GM12878 (cell line): ENCODE measurements at regions not wholly inside any gene's neighbourhood (a gene's known extent, or its start where the extent isn't known, plus 50 kb on each side); places are given as distances from the start of the nearest gene placed in this dataset.

Source experiments
- ATAC-seq: fragments of 200-7000 bp; cut with Tn5 transposase; 3 replicates; pipeline ENCODE4 v1.9.1; 2020; ENCODE audit warnings: mild to moderate bottlenecking, moderate library complexity
- BruUV-seq: library from RNA; stranded (reverse); fragments of 400-500 nt; replicated peaks from 2 replicates; lab custom pipeline; 2021; lab: Mats Ljungman, UMichigan
- CTCF ChIA-PET: fragments of 300-600 bp; sonication (Branson Sonifier 250); formaldehyde crosslinking; extraction: SDS; loops from one replicate; lab custom pipeline; 2021; ENCODE audit warnings: inconsistent platforms; lab: Yijun Ruan, JAX
- POLR2A ChIA-PET: fragments of 350-600 bp; formaldehyde crosslinking; extraction: SDS; loops from one replicate; lab custom pipeline; 2021; ENCODE audit warnings: inconsistent platforms; lab: Charles Lee
- RAD21 ChIA-PET: fragments of 300-600 bp; sonication (Branson Sonifier 250); formaldehyde crosslinking; loops from one replicate; lab custom pipeline; 2023; ENCODE audit warnings: antibody characterized with exemption; ENCODE audit not compliant: unreplicated experiment; lab: Charles Lee
- SMC1A ChIA-PET: fragments of 300-600 bp; sonication (Branson Sonifier 250); formaldehyde crosslinking; loops from one replicate; lab custom pipeline; 2023; ENCODE audit not compliant: unreplicated experiment, uncharacterized antibody; lab: Charles Lee
- DNase-seq: peaks from one replicate; pipeline ENCODE4 v3.0.0-alpha.2; 2011; ENCODE audit warnings: low read depth, low spot score
- FAIRE-seq: peaks from 3 replicates; lab custom pipeline; 2011; peaks lifted over from hg19 to GRCh38; lab: Jason Lieb, UNC
- H2AFZ ChIP-seq: 2 replicates; pipeline ENCODE4 v1.6.0; 2011; ENCODE audit warnings: low read depth, low read length, control low read depth; ENCODE audit not compliant: control insufficient read depth
- H3K27ac ChIP-seq: 2 replicates; pipeline ENCODE4 v1.5.1; 2011; ENCODE audit warnings: control low read depth; ENCODE audit not compliant: control insufficient read depth, insufficient read depth
- H3K27me3 ChIP-seq, 2 experiments: replicated peaks in 1 of 2; 2 replicates each; pipeline versions ENCODE4 v1.6.0 to v1.6.1; 2011; ENCODE audit warnings: low read length in 1 of 2; ENCODE audit not compliant: control insufficient read depth in 2 of 2, insufficient read depth in 2 of 2
- H3K36me3 ChIP-seq, 2 experiments: 2 replicates each; pipeline ENCODE4 v1.5.1; 2011; ENCODE audit warnings: low read length in 1 of 2; ENCODE audit not compliant: control insufficient read depth in 2 of 2, insufficient read depth in 2 of 2
- H3K4me1 ChIP-seq: 2 replicates; pipeline ENCODE4 v1.6.1; 2011; ENCODE audit warnings: mild to moderate bottlenecking, low read length, moderate library complexity, mixed read lengths; ENCODE audit not compliant: control insufficient read depth, insufficient read depth
- H3K4me2 ChIP-seq: 2 replicates; pipeline ENCODE4 v1.6.0; 2011; ENCODE audit warnings: control low read depth; ENCODE audit not compliant: control insufficient read depth, insufficient read depth
- H3K4me3 ChIP-seq: fragments of 200-600 bp; sonication (generic); 2 replicates; pipeline ENCODE4 v1.5.1; 2016
- H3K79me2 ChIP-seq: 2 replicates; pipeline ENCODE4 v1.6.0; 2011; ENCODE audit warnings: low read length; ENCODE audit not compliant: control insufficient read depth, insufficient read depth
- H3K9ac ChIP-seq: 2 replicates; pipeline ENCODE4 v1.8.0; 2011; ENCODE audit warnings: low read length, control low read depth, mixed read lengths; ENCODE audit not compliant: control insufficient read depth, insufficient read depth
- H3K9me3 ChIP-seq: replicated peaks from 3 replicates; pipeline ENCODE4 v1.5.1; 2011; ENCODE audit warnings: mild to moderate bottlenecking, low read length; ENCODE audit not compliant: control insufficient read depth, insufficient read depth
- H4K20me1 ChIP-seq: 2 replicates; pipeline ENCODE4 v1.6.0; 2011; ENCODE audit not compliant: control insufficient read depth, insufficient read depth
- BHLHE40 ChIP-seq, 2 experiments: fragments of 450-650 bp in 1 of 2; IDR thresholded peaks; 2 replicates each; pipeline ENCODE4 v1.6.1; 2011 to 2017; ENCODE audit warnings: low read depth in 2 of 2, borderline replicate concordance in 1 of 2, improper control_type of control experiment in 1 of 2, low read length in 1 of 2, mild to moderate bottlenecking in 1 of 2
- DPF2 ChIP-seq: fragments of 450-650 bp; IDR thresholded peaks from 2 replicates; pipeline ENCODE4 v1.6.1; 2017; ENCODE audit warnings: mild to moderate bottlenecking
- KDM1A ChIP-seq: fragments of 200-600 bp; sonication (generic); IDR thresholded peaks from 2 replicates; pipeline ENCODE4 v1.6.1; 2016; ENCODE audit warnings: borderline replicate concordance
- PKNOX1 ChIP-seq: fragments of 450-650 bp; IDR thresholded peaks from 2 replicates; pipeline ENCODE4 v1.6.1; 2016; ENCODE audit warnings: mild to moderate bottlenecking
- TAF1 ChIP-seq: IDR thresholded peaks from 2 replicates; pipeline ENCODE4 v1.6.1; 2011; ENCODE audit warnings: mild to moderate bottlenecking, low read depth, low read length, borderline replicate concordance
- TARDBP ChIP-seq: IDR thresholded peaks from 2 replicates; pipeline ENCODE4 v1.6.1; 2016; ENCODE audit warnings: borderline replicate concordance
- ZNF274 ChIP-seq: IDR thresholded peaks from one replicate; pipeline ENCODE4 v1.8.0; 2011; ENCODE audit not compliant: insufficient read length, insufficient read depth
- WGBS: methylation state at CpG from one replicate; pipeline ENCODE4 v1.1.6; 2016; ENCODE audit warnings: low lambda C conversion rate; ENCODE audit not compliant: insufficient replicate concordance, insufficient coverage; ENCODE audit errors: missing lambda C conversion rate; 5-methylcytosine and 5-hydroxymethylcytosine counted together
- in situ Hi-C: fragments of 300-500 bp; cut with MboI; formaldehyde crosslinking; loops from 9 replicates; pipeline ENCODE4 v1.14.3; 2018; ENCODE audit warnings: mixed read lengths
- intact Hi-C: fragments of 100-400 bp; cut with micrococcal nuclease; formaldehyde crosslinking; loops from one replicate; pipeline ENCODE4 v1.14.2; 2022; ENCODE audit not compliant: unreplicated experiment

- ChIA-PET CTCF (no interaction called here), POLR2A (no interaction called here), SMC1A (no interaction called here), RAD21 (no interaction called here)
- DNase-seq = no peak
- FAIRE-seq = no peak
- Histone ChIP-seq H3K9ac (no peak overlapping the region), H3K4me3 (no peak overlapping the region), H3K79me2 (no peaks in the 10 kb centered on the region), H3K36me3 (no peaks in the 10 kb centered on the region), H4K20me1 (no peaks in the 10 kb centered on the region), H3K4me1 (peaks cover 10% of the 10 kb centered on the region), H2AFZ (no peak overlapping the region), H3K9me3 (no peaks in the 10 kb centered on the region), H3K4me2 (no peak overlapping the region), H3K27me3 (no peaks in the 10 kb centered on the region), H3K27ac (no peak overlapping the region)
- 56% methylated on average over 4 of the region's 4 CpGs for WGBS
- TF ChIP-seq BHLHE40 (IDR thresholded peaks at IDR 0.05; ENCODE audit: borderline replicate concordance in 1 of 2, low read depth in 2 of 2, low read length in 1 of 2) (no peak), KDM1A (no peak), TAF1 (no peak), PKNOX1 (no peak)
- no TSS peak for BruUV-seq
- in situ Hi-C loops (no loop called here), intact Hi-C loops (no loop called here)
- no peak for ATAC-seq
Observed at GRCh38 chr7:106430103-106430502, 145.3 kb upstream of the NAMPT start.

GRCh38 chr7:106426803-106427202, 142.0 kb upstream of the NAMPT start:
- no peak for DNase-seq
- no peaks in the 10 kb centered on the region for H4K20me1 ChIP-seq
- no peaks in the 10 kb centered on the region; the same call in 2 of the 3 replicates for H3K9me3 ChIP-seq
- peaks cover 23% of the 10 kb centered on the region for H3K4me1 ChIP-seq
- no peak overlapping the region for H3K9ac ChIP-seq
- no peak for FAIRE-seq
- no peaks in the 10 kb centered on the region for H3K27me3 ChIP-seq
- RAD21 ChIA-PET = interaction anchor here (0.7 to 1.2 kb wide), 2 partner anchors 59 to 154 kb away, joined by 3 read pairs; no protein-coding TSS in a partner anchor
- intact Hi-C loops = no loop called here
- WGBS = 98% methylated on average over 7 of the region's 7 CpGs
- H3K4me2 ChIP-seq = no peak overlapping the region
- H3K27ac ChIP-seq = no peak overlapping the region
- no TSS peak for BruUV-seq
- SMC1A ChIA-PET = interaction anchor here (0.9 to 1.7 kb wide), 2 partner anchors 145 to 249 kb away, joined by 3 to 11 read pairs; no protein-coding TSS in a partner anchor
- no peak for ATAC-seq
- H2AFZ ChIP-seq = no peak overlapping the region
- POLR2A ChIA-PET = interaction anchor here (1.6 to 2.9 kb wide), 2 partner anchors 142 to 145 kb away, joined by 4 to 12 read pairs; partner anchors contain the start of gene NAMPT
- no peaks in the 10 kb centered on the region for H3K79me2 ChIP-seq
- no peak overlapping the region for H3K4me3 ChIP-seq
- TF ChIP-seq TARDBP (no peak), ZNF274 (no peak), DPF2 (no peak)
- CTCF ChIA-PET = interaction anchor here (0.9 to 1.7 kb wide), 2 partner anchors 35 to 250 kb away, joined by 3 to 4 read pairs; no protein-coding TSS in a partner anchor
- no peaks in the 10 kb centered on the region for H3K36me3 ChIP-seq
- in situ Hi-C loops = no loop called here
